OCI-LY3 (cell line): ENCODE measurements at regions not wholly inside any gene's neighbourhood (a gene's known extent, or its start where the extent isn't known, plus 50 kb on each side); places are given as distances from the start of the nearest gene placed in this dataset.
A peak's percentile ranks its signal among the peaks of the same experiment; 100 is the strongest.

ENCODE experiments used
- H2AFZ ChIP-seq: fragments of 200-600, 300-600 bp; shearing (Covaris generic); 2 replicates; pipeline ENCODE4 v1.6.0; 2014; ENCODE audit warnings: antibody characterized with exemption, low read depth, low read length
- H3K27ac ChIP-seq: fragments of 200-600, 300-600 bp; sonication (generic); 2 replicates; pipeline ENCODE4 v1.5.1; 2014; ENCODE audit warnings: mild to moderate bottlenecking, low read length, moderate library complexity, mixed read lengths
- H3K27me3 ChIP-seq: fragments of 200-600, 300-600 bp; sonication (generic); 2 replicates; pipeline ENCODE4 v1.6.1; 2014; ENCODE audit warnings: low read depth, low read length, mixed read lengths
- H3K36me3 ChIP-seq: fragments of 200-600, 300-600 bp; sonication (generic); replicated peaks from 2 replicates; pipeline ENCODE3; 2014; ENCODE audit warnings: low read depth, low read length, mixed read lengths
- H3K4me1 ChIP-seq: fragments of 300-600, 200-600 bp; sonication (generic); 2 replicates; pipeline ENCODE4 v1.6.1; 2014; ENCODE audit warnings: low read length, mixed read lengths
- H3K4me2 ChIP-seq: fragments of 200-600, 300-600 bp; sonication (generic); 2 replicates; pipeline ENCODE4 v1.6.1; 2014; ENCODE audit warnings: low read length, mixed read lengths
- H3K4me3 ChIP-seq: fragments of 300-600, 200-600 bp; sonication (generic); 2 replicates; pipeline ENCODE4 v1.5.1; 2014; ENCODE audit warnings: antibody characterized with exemption, mild to moderate bottlenecking, low read length, moderate library complexity
- H3K79me2 ChIP-seq: fragments of 300-600, 200-600 bp; shearing (Covaris generic); 2 replicates; pipeline ENCODE4 v1.6.1; 2014; ENCODE audit warnings: mild to moderate bottlenecking, low read length, mixed read lengths
- H3K9ac ChIP-seq: fragments of 300-600, 200-600 bp; shearing (Covaris generic); 2 replicates; pipeline ENCODE4 v1.6.0; 2014; ENCODE audit warnings: mild to moderate bottlenecking, low read length, moderate library complexity
- H3K9me3 ChIP-seq: fragments of 200-600, 300-600 bp; shearing (Covaris generic); 2 replicates; pipeline ENCODE4 v1.6.1; 2014; ENCODE audit warnings: low read length, mixed read lengths; ENCODE audit not compliant: insufficient read depth
- H4K20me1 ChIP-seq: fragments of 200-600, 300-600 bp; sonication (generic); 2 replicates; pipeline ENCODE4 v1.6.1; 2016; ENCODE audit warnings: low read length, mixed read lengths; ENCODE audit not compliant: insufficient read depth
- EZH2phosphoT487 ChIP-seq: fragments of 200-600 bp; shearing (Covaris generic); IDR thresholded peaks from 2 replicates; pipeline ENCODE4 v1.6.1; 2018; ENCODE audit warnings: antibody characterized with exemption, mixed run types, low read depth
- TF ChIP-seq, protein P1 (sequence below): fragments of 200-600, 300-600 bp; sonication (generic); IDR thresholded peaks from 2 replicates; pipeline ENCODE4 v1.5.1; 2014; ENCODE audit warnings: antibody characterized with exemption, low read length, low read depth

DNA sequence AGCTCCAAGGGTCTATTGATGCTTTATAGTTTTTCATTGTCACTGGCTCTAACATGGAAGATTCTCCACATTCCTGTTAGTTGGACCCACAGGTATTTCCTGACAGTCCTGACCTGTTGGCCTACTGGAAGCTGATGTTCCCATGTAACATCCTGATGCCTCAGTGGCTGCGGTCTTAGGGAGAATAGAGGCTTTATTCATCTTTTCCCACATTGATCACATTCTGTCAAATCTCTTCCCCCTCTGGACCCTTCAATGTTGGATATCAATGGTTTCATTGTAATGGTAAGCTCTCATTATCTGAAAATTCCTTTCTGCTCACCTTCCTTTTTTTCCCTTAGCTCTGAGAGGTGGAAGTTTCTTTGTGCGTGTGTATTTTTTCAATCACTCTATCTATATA lies 280.9 kb upstream of the TBX3 start:
- Histone ChIP-seq H2AFZ (no peak overlapping the region), H3K4me3 (no peak overlapping the region), H4K20me1 (no peaks in the 10 kb centered on the region), H3K27ac (no peak overlapping the region), H3K4me2 (no peak overlapping the region), H3K9me3 (no peaks in the 10 kb centered on the region), H3K9ac (no peak overlapping the region), H3K27me3 (no peaks in the 10 kb centered on the region), H3K36me3 (no peaks in the 10 kb centered on the region), H3K79me2 (no peaks in the 10 kb centered on the region), H3K4me1 (no peaks in the 10 kb centered on the region)
- TF ChIP-seq, protein P1, sequence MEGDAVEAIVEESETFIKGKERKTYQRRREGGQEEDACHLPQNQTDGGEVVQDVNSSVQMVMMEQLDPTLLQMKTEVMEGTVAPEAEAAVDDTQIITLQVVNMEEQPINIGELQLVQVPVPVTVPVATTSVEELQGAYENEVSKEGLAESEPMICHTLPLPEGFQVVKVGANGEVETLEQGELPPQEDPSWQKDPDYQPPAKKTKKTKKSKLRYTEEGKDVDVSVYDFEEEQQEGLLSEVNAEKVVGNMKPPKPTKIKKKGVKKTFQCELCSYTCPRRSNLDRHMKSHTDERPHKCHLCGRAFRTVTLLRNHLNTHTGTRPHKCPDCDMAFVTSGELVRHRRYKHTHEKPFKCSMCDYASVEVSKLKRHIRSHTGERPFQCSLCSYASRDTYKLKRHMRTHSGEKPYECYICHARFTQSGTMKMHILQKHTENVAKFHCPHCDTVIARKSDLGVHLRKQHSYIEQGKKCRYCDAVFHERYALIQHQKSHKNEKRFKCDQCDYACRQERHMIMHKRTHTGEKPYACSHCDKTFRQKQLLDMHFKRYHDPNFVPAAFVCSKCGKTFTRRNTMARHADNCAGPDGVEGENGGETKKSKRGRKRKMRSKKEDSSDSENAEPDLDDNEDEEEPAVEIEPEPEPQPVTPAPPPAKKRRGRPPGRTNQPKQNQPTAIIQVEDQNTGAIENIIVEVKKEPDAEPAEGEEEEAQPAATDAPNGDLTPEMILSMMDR, result no peak
- TF ChIP-seq EZH2phosphoT487, result no peak

DNA sequence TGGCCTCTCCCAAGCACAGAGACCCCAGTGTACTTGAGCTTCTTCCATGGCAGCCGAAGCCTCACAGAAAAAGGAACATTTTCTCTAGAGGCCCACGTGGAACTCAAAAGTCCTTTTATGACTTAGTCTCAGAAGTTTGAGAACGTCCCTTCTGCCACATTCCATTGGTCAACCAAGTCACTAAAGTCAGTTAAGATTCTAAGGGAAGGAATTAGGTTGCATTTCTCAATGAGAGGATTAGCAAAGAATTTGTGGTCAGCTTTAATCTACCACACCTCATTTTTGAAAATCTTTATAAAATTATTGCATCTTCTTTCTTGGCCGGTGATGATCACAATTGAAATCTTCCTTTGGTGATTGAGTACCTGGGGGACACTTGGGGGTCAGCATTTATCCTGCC lies 279.9 kb upstream of the TBX3 start:
- no peaks in the 10 kb centered on the region for H3K4me1 ChIP-seq
- H3K9ac ChIP-seq, result no peak overlapping the region
- H3K79me2 ChIP-seq, result no peaks in the 10 kb centered on the region
- TF ChIP-seq, protein P1, result no peak
- TF ChIP-seq EZH2phosphoT487, result no peak
- no peak overlapping the region for H3K27ac ChIP-seq
- no peaks in the 10 kb centered on the region for H3K27me3 ChIP-seq
- H3K36me3 ChIP-seq, result no peaks in the 10 kb centered on the region
- H4K20me1 ChIP-seq, result no peaks in the 10 kb centered on the region
- no peak overlapping the region for H3K4me2 ChIP-seq
- no peak overlapping the region for H3K4me3 ChIP-seq
- no peaks in the 10 kb centered on the region for H3K9me3 ChIP-seq
- H2AFZ ChIP-seq, result no peak overlapping the region

DNA sequence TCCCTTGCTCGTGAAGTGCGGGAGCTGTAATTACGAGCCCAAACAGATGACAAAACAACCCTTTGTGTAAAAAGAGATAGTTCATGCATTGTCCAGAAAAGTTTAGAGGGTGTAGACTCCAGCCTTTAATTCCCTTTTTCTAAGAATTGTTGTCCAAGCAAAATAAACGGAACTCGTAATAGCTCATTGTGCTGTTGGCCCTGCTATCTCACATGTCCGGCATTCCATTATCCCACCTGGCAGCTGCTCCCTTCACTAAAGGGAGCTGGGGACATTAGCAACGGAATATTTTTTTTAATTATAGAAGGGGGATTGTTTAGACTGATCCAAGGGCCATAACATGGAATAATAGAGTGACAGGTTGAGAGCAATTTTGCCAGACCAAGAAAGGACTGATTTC lies 277.5 kb upstream of the TBX3 start:
- Histone ChIP-seq H2AFZ (no peak overlapping the region), H3K27me3 (no peaks in the 10 kb centered on the region), H3K9me3 (no peaks in the 10 kb centered on the region), H3K36me3 (no peaks in the 10 kb centered on the region), H3K9ac (no peak overlapping the region), H3K27ac (no peak overlapping the region), H4K20me1 (no peaks in the 10 kb centered on the region), H3K4me1 (no peaks in the 10 kb centered on the region), H3K4me2 (no peak overlapping the region), H3K79me2 (no peaks in the 10 kb centered on the region), H3K4me3 (no peak overlapping the region)
- TF ChIP-seq, protein P1, result no peak
- no peak for TF ChIP-seq EZH2phosphoT487

DNA sequence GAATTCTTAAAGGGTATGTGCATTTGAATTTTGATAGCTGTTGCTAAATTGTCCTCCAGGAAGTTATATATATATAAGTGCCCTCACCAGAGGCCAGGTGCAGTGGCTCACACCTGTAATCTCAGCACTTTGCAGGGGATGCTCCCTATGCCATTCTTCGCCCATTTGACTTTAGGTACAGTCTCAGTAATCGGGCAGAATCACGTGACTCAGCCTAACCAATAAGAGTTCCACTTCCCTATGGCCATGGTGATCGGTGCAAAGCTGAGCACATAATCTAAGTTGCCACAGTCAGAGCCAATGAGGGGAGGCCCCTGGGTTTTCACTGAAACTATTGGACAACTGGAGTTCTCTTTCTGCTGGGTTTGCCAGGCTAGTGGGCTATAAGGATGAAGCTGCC lies 274.6 kb upstream of the TBX3 start:
- Histone ChIP-seq H4K20me1 (no peaks in the 10 kb centered on the region), H3K27ac (no peak overlapping the region), H3K4me3 (no peak overlapping the region; the same call in 1 of the 2 replicates), H3K9ac (no peak overlapping the region), H2AFZ (peak overlapping the region; percentile 48; the same call in 1 of the 2 replicates), H3K4me1 (no peaks in the 10 kb centered on the region), H3K79me2 (no peaks in the 10 kb centered on the region), H3K27me3 (no peaks in the 10 kb centered on the region), H3K9me3 (no peaks in the 10 kb centered on the region), H3K4me2 (peak overlapping the region; percentile 25), H3K36me3 (no peaks in the 10 kb centered on the region)
- TF ChIP-seq, protein P1, result no peak
- no peak for TF ChIP-seq EZH2phosphoT487
